HG03565 (cell line): ENCODE measurements at regions not wholly inside any gene's neighbourhood (a gene's known extent, or its start where the extent isn't known, plus 50 kb on each side); places are given as distances from the start of the nearest gene placed in this dataset.

Experiments used
- ATAC-seq: cut with Tn5 transposase; IDR thresholded peaks from one replicate; pipeline ENCODE4 v1.9.1; 2021; ENCODE audit warnings: mild to moderate bottlenecking, moderate library complexity; ENCODE audit not compliant: unreplicated experiment

DNA sequence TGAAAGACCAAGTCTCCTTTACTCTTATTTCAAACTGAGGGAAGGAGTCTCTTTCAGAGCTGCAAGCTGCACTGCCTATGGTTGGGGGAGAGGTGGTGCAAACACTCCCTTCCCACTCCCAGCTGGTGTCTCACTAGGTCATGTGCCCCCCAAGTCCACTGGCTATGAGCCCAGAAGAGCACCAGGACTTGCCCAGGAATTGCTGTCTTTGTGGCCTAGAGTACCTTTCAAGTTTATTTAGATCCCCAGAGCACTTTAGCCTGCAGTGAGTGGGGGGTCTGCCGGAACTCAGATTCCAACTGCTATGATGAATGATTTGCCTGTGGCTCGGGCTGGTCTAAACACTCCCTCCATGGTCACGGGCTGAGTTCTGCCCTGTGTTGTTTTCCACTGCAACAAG, 192.6 kb upstream of the CITED2 start:
- ATAC-seq, result no peak

GRCh38 chr6:139565591-139565990, 191.1 kb upstream of the CITED2 start:
- no peak for ATAC-seq

DNA sequence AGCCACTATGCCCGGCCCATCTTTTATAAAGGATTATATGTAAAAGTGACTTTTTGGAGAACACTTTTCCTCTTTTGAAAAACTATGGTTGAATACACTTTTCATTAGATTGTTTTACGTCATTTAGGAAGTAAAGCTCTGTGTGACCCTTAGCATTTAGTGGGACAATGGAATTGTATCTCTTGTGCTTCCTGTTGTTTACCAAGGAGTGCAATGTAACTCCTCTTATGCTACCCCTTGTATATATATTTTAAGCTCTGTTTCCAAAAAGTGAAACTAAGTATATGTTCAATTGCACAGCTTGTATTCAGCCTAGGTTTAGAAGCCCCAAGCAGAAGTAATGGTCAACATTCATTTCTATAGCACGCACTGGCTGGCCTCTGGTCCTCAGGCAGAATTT, 183.1 kb upstream of the CITED2 start:
- no peak for ATAC-seq

GRCh38 chr6:139556532-139556931, 182.1 kb upstream of the CITED2 start:
- no peak for ATAC-seq

DNA sequence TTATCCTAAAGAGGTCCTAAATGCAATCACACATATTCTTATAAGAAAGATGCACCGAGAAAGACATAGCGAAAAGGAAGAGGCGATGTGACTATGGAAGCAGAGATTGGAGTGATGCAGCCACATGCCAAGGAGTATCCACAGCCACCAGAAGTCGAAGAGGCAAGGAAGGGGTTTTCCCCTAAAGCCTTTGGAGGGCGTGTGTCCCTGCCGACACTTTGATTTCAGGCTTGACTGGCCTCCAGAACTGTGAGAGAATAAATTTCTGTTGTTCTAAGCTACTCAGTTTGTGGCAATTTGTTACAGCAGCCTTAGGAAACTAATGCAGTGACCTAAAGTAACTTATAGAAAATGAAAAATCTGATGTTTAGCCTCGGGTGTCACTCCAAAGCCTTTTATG, 179.5 kb upstream of the CITED2 start:
- ATAC-seq, result no peak

DNA sequence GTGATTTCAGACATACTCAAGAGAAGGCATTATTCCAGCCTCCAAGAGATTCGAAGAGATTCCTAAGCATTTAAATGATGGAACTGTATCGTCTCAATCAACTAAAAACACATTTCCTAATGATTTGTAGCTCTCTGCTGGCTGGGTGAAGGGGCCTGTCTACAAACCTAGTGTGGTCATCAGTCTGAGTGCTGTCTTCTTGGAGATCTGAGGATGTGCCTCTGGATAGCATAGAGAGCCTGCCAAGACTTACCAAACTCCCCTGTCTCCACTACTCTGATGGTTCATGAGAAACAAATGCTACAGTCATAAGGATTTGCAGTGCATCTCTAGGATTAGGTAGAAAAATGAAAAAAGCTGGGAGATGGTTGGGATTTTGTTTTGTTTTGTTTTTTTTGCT, 176.9 kb upstream of the CITED2 start:
- ATAC-seq, result no peak

DNA sequence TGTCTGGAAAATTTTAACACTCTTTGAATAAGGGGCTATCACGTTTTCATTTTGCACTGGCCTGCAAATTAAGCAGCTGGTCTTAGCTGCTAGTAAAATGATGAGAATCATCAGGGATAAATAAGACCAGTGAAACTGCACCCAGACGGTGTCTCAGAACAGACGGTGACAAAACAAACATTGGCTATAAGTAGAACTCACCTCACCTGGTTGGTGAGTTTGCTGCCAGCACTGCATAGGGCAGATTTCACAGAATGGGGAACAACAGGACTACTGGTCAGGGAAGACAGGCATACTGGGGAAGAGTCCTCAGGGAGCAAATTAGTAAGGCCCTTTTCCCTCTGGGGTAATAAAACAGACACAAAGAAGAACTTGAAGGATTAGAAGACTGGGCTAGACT, 175.9 kb upstream of the CITED2 start:
- no peak for ATAC-seq

DNA sequence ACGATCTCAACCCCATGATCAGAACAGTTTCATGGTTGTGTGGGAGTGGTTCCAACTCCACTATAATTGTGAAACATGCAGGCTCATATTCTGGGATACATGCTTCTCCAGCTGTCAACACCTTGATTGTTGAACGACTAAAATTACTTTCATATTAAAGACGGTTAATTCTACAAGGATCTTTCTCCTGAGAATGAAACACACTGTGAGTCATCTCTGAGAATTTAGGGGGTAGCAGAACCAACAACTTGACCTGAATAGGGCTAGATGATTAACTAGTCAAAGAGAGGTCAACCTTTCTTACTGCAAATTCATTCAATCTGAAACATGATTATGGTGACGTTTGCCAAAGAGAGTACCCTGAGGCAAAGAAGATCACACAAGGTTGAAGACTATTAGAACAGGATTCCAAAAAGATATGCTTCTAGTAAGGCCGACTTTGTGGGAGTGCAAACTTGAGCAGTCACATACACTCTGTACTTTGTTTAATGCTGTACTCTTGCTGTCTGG, 175.2 kb upstream of the CITED2 start:
- ATAC-seq, result no peak

DNA sequence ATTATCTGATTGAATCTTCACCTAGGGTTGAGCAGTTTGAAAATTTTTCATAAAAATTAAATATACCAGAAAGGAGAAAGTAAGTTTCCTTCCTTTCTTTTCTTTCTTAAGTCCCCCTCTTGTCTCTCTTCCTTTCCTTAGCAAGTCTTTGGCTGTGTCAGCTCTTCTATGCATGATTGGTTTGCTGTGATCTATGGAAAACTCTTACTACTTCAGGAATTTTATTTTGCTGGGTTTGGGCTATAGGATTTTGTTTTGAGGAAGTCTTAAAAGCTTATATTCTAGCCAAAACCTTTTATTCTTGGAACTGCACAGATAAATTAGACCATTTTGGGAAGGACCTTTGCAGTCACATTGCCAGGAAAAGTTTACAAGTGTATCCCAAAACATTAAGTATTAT, 173.4 kb upstream of the CITED2 start:
- ATAC-seq, result no peak

GRCh38 chr6:139547122-139547776, 172.8 kb upstream of the CITED2 start:
- no peak for ATAC-seq

- no peak for ATAC-seq
These were observed 171.6 kb upstream of the CITED2 start for GRCh38 chr6:139546106-139546472.

- no peak for ATAC-seq
These were observed 171.0 kb upstream of the CITED2 start for GRCh38 chr6:139545206-139546105.

GRCh38 chr6:139544701-139545057, 170.2 kb upstream of the CITED2 start:
- no peak for ATAC-seq

GRCh38 chr6:139542351-139542750, 167.9 kb upstream of the CITED2 start:
- ATAC-seq, result no peak

GRCh38 chr6:139540894-139541293, 166.4 kb upstream of the CITED2 start:
- no peak for ATAC-seq

DNA sequence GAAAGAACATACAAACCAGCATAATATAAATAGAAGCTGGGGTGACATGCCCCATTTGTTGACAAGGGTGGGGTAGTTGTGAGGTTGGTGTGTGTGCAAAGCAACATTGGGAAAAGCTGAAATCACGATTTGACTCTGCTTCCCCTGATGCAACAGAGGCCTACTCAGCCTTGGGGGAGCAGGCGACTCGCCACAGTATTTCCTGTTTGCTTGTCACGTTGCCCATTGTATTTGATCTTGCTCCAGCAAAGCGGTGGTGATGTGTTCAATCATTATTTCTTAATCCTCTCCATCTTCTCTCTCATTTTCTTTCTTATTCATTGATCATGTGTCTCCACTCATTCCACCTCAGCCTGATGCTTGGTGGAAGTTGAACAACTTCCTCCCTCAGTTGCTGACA, 165.8 kb upstream of the CITED2 start:
- ATAC-seq, result peak; percentile 72

- no peak for ATAC-seq
These were observed 165.4 kb upstream of the CITED2 start for GRCh38 chr6:139539852-139540251.

GRCh38 chr6:139538366-139538765, 163.9 kb upstream of the CITED2 start:
- no peak for ATAC-seq

GRCh38 chr6:139536751-139537617, 162.5 kb upstream of the CITED2 start:
- ATAC-seq, result no peak

DNA sequence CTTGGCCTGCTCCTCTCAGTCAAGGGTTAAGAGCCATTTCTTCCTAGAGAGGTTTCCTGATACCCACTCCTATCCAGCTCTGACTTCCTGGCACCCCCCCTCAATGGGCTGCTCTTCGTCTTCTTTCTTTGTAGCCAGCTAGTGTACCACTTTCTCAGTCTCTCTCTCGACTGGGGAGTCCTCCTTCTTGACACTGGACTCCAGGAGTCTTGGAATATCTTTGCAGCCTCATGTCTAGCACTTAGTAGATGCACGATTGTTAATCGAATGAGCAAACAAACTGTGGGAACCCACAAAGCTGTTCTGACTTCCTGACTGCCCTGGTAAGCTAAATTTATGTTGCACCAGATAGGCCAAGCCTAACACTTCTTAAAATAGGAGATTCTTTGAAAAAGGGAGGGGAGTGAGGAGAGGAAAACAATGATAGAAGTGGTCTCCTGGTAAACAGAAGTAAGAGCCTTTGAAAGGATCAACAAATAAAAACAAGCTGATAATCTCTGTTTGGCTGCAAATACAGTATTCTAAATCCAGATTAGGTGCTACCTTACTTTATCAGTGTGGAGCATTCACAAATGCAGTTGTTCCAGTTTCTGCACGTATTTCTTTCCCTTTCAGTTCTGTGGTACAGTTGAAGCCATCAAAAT, 160.1 kb upstream of the CITED2 start:
- no peak for ATAC-seq
